ENCODE measurements at regions not wholly inside any gene's neighbourhood (a gene's known extent, or its start where the extent isn't known, plus 50 kb on each side); places are given as distances from the start of the nearest gene placed in this dataset.
"Not testable (repeated sequence)": the region's sequence is repeated elsewhere in the genome, so short reads cannot be mapped to it uniquely, and the experiment has no call there.

- no peak for DNase-seq (ENCODE audit: low spot score)
These were observed 380.2 kb downstream of the CDH10 start for GRCh38 chr5:24264547-24264946.

DNA sequence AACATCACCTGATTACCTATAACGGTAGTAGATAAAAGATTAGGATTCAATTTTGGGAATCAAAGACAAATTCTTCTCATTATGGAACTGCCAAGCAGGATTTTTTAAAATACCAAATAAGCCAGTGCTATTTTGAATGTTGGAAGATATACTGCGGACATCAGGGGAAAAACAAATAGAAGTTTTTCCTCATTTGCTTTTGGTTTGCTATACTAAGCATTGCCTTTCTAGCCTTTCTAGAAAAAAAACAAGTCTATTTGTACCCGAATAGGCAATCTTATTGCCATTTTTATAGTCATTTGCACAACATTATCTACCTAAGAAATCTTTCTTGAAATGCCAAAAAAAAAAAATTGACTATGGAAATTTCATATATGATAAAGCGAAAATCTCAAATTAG is 379.5 kb downstream of the CDH10 start:
- DNase-seq (ENCODE audit: low spot score), result no peak

DNA sequence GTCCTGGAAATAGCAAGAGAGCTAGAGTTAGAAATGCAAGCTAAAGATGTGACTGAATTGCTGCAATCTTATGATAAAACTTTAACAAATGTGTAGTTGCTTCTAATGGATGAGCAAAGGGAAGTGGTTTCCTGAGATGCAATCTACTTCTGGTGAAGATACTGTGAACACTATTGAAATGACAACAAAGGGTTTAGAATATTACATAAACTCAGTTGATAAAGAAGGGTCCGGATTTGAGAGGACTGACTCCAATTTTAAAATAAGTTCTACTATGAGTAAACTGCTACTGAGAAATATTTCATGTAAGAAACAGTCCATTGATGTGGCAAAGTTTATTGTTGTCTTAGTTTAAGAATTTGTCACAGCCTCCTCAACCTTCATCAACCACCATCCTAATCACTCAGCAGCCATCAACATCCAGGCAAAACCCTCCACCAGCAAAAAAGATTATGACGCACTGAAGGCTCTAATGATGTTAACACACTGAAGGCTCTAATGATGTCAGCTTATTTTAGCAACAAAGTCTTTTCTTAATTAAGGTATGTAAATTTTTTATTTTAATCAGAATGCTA is 376.2 kb downstream of the CDH10 start:
- DNase-seq (ENCODE audit: low spot score), result no peak

DNA sequence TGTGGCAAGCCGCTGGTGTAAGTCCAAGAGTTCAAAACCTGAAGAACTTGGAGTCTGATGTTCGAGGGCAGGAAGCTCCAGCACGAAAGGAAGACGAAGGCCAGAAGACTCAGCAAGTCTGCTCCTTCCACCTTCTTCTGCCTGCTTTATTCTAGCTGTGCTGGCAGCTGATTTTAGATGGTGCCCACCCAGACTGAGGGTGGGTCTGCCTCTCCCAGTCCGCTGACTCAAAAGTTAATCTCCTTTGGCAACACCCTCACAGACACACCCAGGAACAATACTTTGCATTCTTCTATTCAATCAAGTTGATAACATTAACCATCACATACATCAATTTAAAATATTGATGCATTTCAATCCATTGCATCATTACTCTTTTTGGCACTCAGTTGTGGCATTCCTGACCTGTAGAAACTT is 373.1 kb downstream of the CDH10 start:
- not testable (repeated sequence) for DNase-seq (ENCODE audit: low spot score)

DNA sequence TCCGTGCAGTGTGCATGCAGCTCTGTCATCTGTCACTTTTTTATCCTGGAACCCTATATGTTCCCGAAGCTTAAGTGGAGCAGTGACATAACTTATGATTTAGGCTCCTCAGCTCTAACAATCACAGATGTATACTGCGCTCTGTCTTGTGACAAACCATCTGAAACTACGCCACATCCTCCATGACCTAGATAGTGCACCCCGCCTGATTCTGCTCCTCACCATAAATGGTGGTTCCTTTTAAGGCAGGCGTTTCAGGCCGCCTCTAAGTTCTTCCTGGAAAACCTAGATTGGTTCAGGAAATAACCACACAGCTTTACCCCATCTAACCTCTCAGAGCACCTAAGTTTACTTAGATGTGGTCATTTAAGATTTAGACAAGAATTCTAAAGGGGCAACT is 372.0 kb downstream of the CDH10 start:
- no peak for DNase-seq (ENCODE audit: low spot score)

GRCh38 chr5:24280215-24280614 is 364.6 kb downstream of the CDH10 start:
- no peak for DNase-seq (ENCODE audit: low spot score)

- DNase-seq (ENCODE audit: low spot score), result no peak
These were observed 363.0 kb downstream of the CDH10 start for GRCh38 chr5:24281818-24282217.

DNA sequence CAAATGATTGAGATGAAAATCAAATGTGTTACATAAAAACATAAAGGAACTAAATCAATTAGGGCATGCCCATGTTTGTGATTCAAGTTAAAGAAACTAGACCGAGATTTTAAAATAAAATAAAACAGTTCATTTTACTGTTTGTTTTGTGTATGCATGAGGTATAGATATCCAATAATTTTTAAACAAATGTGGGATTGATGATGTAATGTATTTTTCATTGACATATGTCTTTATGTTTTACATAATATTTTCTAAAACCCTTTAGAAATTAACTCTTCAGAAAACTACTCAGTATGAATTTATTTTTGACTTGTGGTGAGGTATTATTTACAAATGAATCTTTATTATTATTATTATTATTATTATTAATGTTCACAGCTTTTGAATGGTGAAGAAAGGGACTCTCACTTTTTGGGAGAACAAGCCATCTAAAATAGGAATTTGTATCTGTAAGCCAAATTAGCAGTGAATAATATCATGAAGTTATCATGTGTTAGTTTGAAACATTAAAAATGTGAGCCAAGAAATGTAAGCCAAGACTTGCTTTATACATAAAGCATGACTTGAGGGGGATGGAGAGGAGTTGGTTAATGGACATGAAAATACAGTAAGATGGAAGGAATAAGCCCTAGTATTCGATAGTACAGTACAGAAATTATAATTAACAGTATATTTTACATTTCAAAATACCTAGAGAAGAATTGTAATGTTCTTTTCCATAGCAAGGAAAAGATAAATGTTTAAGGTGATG is 355.0 kb downstream of the CDH10 start:
- DNase-seq (ENCODE audit: low spot score), result no peak

- no peak for DNase-seq (ENCODE audit: low spot score)
These were observed 354.2 kb downstream of the CDH10 start for GRCh38 chr5:24290536-24290935.

GRCh38 chr5:24291916-24292315 is 352.9 kb downstream of the CDH10 start:
- no peak for DNase-seq (ENCODE audit: low spot score)

GRCh38 chr5:24294333-24294732 is 350.4 kb downstream of the CDH10 start:
- no peak for DNase-seq (ENCODE audit: low spot score)

DNA sequence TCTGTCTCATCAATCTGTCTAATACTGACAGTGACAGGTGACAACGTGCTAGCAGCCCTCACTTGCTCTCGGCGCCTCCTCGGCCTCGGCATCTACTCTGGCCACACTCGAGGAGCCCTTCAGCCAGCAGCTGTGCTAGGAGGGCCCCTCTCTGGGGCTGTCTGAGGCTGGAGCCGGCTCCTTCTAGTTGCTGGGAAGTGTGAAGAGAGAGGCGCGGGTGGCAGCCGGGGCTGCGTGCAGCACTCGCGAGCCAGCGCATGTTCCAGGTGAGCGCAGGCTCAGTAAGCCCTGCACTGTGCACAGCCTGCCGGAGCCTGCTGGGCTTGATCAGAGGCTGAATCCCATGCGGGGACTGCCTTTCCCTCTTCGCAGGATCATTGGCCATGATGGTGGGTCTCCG is 330.7 kb downstream of the CDH10 start:
- no peak for DNase-seq (ENCODE audit: low spot score)

GRCh38 chr5:24320643-24321042 is 324.1 kb downstream of the CDH10 start:
- DNase-seq (ENCODE audit: low spot score), result no peak

GRCh38 chr5:24325306-24325832 is 319.4 kb downstream of the CDH10 start:
- DNase-seq (ENCODE audit: low spot score), result no peak

GRCh38 chr5:24331531-24331930 is 313.2 kb downstream of the CDH10 start:
- no peak for DNase-seq (ENCODE audit: low spot score)

DNA sequence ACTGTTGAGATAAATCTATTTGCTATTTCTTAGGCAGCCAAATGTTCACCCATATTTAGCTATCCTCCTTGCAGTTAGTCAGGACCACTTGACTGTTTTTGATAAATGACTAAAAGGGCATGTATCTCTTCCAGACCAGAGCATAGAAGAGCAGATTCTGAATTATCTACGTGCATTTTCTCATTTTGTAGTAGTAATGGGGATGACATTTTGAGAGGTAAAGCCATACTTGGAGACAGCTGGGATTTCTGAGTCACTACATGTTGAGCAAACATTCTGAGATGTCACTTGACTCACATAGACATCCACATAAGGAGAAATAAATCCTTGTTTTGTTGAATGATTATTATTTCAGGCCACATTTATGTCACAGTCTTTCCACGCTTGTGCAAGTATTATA is 297.6 kb downstream of the CDH10 start:
- no peak for DNase-seq (ENCODE audit: low spot score)

GRCh38 chr5:24351285-24351684 is 293.5 kb downstream of the CDH10 start:
- no peak for DNase-seq (ENCODE audit: low spot score)

DNA sequence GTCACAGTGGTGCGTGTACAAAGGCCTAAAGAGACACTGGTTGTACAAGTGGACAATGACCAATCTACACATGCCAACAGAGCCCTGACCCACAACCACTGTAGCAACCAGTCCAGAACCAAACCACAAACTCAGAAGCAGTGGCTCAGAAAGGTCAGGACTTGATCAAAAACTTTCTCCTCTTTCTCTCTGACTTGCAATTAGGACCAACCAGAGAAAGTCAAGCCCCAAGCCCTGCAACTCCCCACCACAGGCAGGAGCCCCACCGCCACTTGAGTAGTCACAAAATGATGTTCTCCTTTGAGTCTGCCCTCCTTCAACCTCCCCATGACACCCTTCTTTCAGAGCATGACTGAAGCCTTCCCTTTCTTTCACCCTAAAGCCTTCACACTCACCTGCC is 291.8 kb downstream of the CDH10 start:
- DNase-seq (ENCODE audit: low spot score), result no peak

DNA sequence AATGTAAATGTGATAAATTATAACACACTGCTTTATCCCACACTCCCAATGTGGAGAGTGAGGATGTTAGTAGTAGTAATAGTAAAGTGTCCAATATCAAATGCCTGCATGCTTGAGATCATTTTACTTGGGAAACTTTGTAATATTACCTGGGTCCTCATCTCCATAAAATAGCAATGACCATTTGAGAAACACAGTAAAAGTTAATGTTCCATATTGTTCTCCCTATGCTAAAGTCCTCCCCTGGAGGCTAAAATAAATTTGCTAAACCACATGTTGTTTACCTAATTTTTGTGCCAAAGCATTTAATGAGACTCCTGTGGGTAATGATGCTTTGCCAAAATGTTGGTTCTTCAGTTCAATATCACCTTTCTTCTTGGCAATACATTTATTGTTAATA is 291.2 kb downstream of the CDH10 start:
- no peak for DNase-seq (ENCODE audit: low spot score)

GRCh38 chr5:24363789-24364481 is 280.8 kb downstream of the CDH10 start:
- DNase-seq (ENCODE audit: low spot score), result no peak

DNA sequence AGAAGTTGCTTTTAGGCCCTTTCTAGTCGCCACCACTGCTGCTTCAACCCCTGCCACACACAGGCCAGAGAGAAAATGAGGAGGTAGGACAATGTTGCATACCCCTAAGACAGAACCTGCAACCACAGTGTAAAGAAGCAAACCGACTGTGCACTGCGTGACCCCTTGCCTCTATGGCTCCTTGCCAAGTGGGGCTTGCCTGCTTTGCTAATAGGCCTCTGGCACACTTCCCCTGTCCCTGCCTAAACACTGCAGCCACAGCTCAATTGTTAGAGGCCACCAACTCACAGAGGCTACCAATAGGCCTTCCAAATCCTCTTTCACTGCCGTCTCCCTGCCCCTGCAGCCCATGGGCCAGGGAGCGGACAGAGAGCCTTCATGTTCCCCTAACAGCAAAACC is 280.1 kb downstream of the CDH10 start:
- no peak for DNase-seq (ENCODE audit: low spot score)

DNA sequence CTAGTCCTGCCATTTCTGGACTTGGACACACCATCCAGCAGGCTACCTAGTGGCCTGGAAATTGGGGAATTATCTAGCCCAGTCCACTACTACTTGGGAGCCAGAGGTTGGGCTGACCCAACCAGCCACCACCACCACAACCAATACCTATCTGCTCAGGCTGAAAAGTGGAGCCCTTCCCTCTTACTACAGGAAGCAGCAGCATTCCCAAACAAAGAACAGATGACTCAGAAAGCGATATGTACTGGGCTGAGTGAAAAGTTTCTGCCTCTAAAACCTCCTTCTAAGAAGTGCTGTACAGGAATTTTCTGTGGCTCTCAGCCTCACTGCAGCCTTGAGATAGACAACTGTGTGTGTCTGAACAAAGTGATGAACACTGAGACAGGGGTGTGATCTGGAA is 279.4 kb downstream of the CDH10 start:
- no peak for DNase-seq (ENCODE audit: low spot score)

GRCh38 chr5:24367216-24367615 is 277.6 kb downstream of the CDH10 start:
- no peak for DNase-seq (ENCODE audit: low spot score)

All from HT-29 (cell line).